MCF 10A (cell line): ENCODE measurements at regions not wholly inside any gene's neighbourhood (a gene's known extent, or its start where the extent isn't known, plus 50 kb on each side); places are given as distances from the start of the nearest gene placed in this dataset.

Source experiments
- BruUV-seq: library from RNA; stranded (reverse); fragments of 400-500 nt; replicated peaks from 2 replicates; lab custom pipeline; 2021; lab: Mats Ljungman, UMichigan
- CTCF ChIA-PET: fragments of 300-600 bp; sonication (Branson Sonifier 250); formaldehyde crosslinking; extraction: SDS; loops from one replicate; lab custom pipeline; 2021; ENCODE audit warnings: antibody characterized with exemption, inconsistent platforms; lab: Yijun Ruan, JAX
- POLR2A ChIA-PET: fragments of 300-600, 350-650 bp; sonication (Branson Sonifier 250); formaldehyde crosslinking; extraction: SDS; loops from one replicate; lab custom pipeline; 2020; ENCODE audit warnings: antibody characterized with exemption, inconsistent platforms; lab: Yijun Ruan, JAX
- DNase-seq: peaks from one replicate; pipeline ENCODE4 v3.0.0-alpha.2; 2018; ENCODE audit not compliant: unreplicated experiment
- H3K27ac Mint-ChIP-seq: one replicate; pipeline ENCODE4 v1.8.0; 2022; ENCODE audit warnings: mild to moderate bottlenecking, low read depth, mixed read lengths; ENCODE audit not compliant: unreplicated experiment
- H3K27me3 Mint-ChIP-seq: one replicate; pipeline ENCODE4 v1.8.0; 2022; ENCODE audit warnings: mixed read lengths; ENCODE audit not compliant: insufficient read depth, unreplicated experiment
- H3K36me3 Mint-ChIP-seq: one replicate; pipeline ENCODE4 v1.8.0; 2022; ENCODE audit warnings: mild to moderate bottlenecking, moderate library complexity, mixed read lengths; ENCODE audit not compliant: insufficient read depth, unreplicated experiment
- H3K4me1 Mint-ChIP-seq: one replicate; pipeline ENCODE4 v1.8.0; 2022; ENCODE audit warnings: mixed read lengths; ENCODE audit not compliant: insufficient read depth, unreplicated experiment
- H3K4me3 Mint-ChIP-seq: one replicate; pipeline ENCODE4 v1.8.0; 2022; ENCODE audit warnings: mild to moderate bottlenecking, moderate library complexity, mixed read lengths; ENCODE audit not compliant: unreplicated experiment
- H3K9me3 Mint-ChIP-seq: one replicate; pipeline ENCODE4 v1.8.0; 2022; ENCODE audit warnings: mixed read lengths; ENCODE audit not compliant: unreplicated experiment
- CTCF ChIP-seq: fragments of 200-600 bp; IDR thresholded peaks from one replicate; pipeline ENCODE4 v1.8.0; 2022; ENCODE audit warnings: antibody characterized with exemption, mild to moderate bottlenecking; ENCODE audit not compliant: unreplicated experiment
- intact Hi-C: fragments of 100-400 bp; cut with micrococcal nuclease; formaldehyde crosslinking; loops from 2 replicates; pipeline ENCODE4 v1.14.1; 2022

- no TSS peak for BruUV-seq
- TF ChIP-seq CTCF: no peak
- CTCF ChIA-PET: interaction anchor here (1.2 kb wide), 1 partner anchor 10 kb away, joined by 3 read pairs; no protein-coding TSS in a partner anchor
Measured at GRCh38 chr6:37575221-37575620, 75.5 kb upstream of the CCDC167 start.

GRCh38 chr6:37572334-37572733, 72.6 kb upstream of the CCDC167 start:
- POLR2A ChIA-PET: no interaction called here
- Mint-ChIP-seq H3K36me3 (no peaks in the 10 kb centered on the region), H3K4me3 (no peak overlapping the region), H3K4me1 (peaks cover 16% of the 10 kb centered on the region), H3K9me3 (no peaks in the 10 kb centered on the region), H3K27me3 (no peaks in the 10 kb centered on the region), H3K27ac (no peak overlapping the region)
- CTCF ChIA-PET: interaction anchor here (0.5 to 1.6 kb wide), 2 partner anchors 120 to 1593 kb away, joined by 3 read pairs; no protein-coding TSS in a partner anchor
- intact Hi-C loops: no loop called here
- TF ChIP-seq CTCF: no peak
- DNase-seq: no peak
- no TSS peak for BruUV-seq

More at GRCh38 chr6:37575221-37575620, 75.5 kb upstream of the CCDC167 start:
- H3K36me3 Mint-ChIP-seq: no peaks in the 10 kb centered on the region
- intact Hi-C loops: no loop called here
- POLR2A ChIA-PET: no interaction called here
- H3K27ac Mint-ChIP-seq: no peak overlapping the region
- H3K9me3 Mint-ChIP-seq: no peaks in the 10 kb centered on the region
- DNase-seq: no peak
- peaks cover 16% of the 10 kb centered on the region for H3K4me1 Mint-ChIP-seq
- no peak overlapping the region for H3K4me3 Mint-ChIP-seq
- H3K27me3 Mint-ChIP-seq: no peaks in the 10 kb centered on the region

- Mint-ChIP-seq H3K27me3 (no peaks in the 10 kb centered on the region), H3K27ac (no peak overlapping the region), H3K9me3 (no peaks in the 10 kb centered on the region), H3K4me3 (no peak overlapping the region), H3K4me1 (peaks cover 3% of the 10 kb centered on the region), H3K36me3 (no peaks in the 10 kb centered on the region)
- DNase-seq: no peak
- intact Hi-C loops: no loop called here
- TF ChIP-seq CTCF: no peak
- POLR2A ChIA-PET: no interaction called here
- CTCF ChIA-PET: interaction anchor here (0.5 kb wide), 1 partner anchor 69 kb away, joined by 4 read pairs; no protein-coding TSS in a partner anchor
- BruUV-seq: no TSS peak
Measured at GRCh38 chr6:37570482-37571133, 70.9 kb upstream of the CCDC167 start.

- Mint-ChIP-seq H3K4me1 (no peaks in the 10 kb centered on the region), H3K27me3 (peaks cover 6% of the 10 kb centered on the region), H3K9me3 (no peaks in the 10 kb centered on the region), H3K27ac (no peak overlapping the region), H3K4me3 (no peak overlapping the region), H3K36me3 (no peaks in the 10 kb centered on the region)
- CTCF ChIA-PET: no interaction called here
- POLR2A ChIA-PET: no interaction called here
- BruUV-seq: no TSS peak
- no peak for DNase-seq
- intact Hi-C loops: no loop called here
- no peak for TF ChIP-seq CTCF
Measured at GRCh38 chr6:37569743-37570481, 70.2 kb upstream of the CCDC167 start.
